Heart left ventricle (tissue), 13 donors: ENCODE measurements at regions not wholly inside any gene's neighbourhood (a gene's known extent, or its start where the extent isn't known, plus 50 kb on each side); places are given as distances from the start of the nearest gene placed in this dataset.

Source experiments
- CTCF ChIP-seq, 12 donors: fragments of 200-600 bp; sonication (generic) in 4 of 12; IDR thresholded peaks; one replicate each; pipeline versions ENCODE4 v1.5.0 to v1.8.0; 2018 to 2022; ENCODE audit warnings: antibody characterized with exemption in 12 of 12, mild to moderate bottlenecking in 5 of 12
- POLR2A ChIP-seq, 2 donors: fragments of 450-650 bp; IDR thresholded peaks; one replicate each; pipeline ENCODE4 v1.6.1; 2017; ENCODE audit warnings: antibody characterized with exemption in 2 of 2, mild to moderate bottlenecking in 2 of 2, moderate library complexity in 2 of 2
- donor health status: ischemic (EF 13 %, LVEDD 7.1; RV severe dilation, severe dysfunction).
- donor health status: DM: no; HTN: yes; CAD: no.
- donor health status: DM: no; HTN: no; CAD: no.
- donor health status: ischemic (EF 25% LVEDD 6.9; RV normal size, moderate dysfunction).
- donor health status: ischemic (EF 25% LVEDD 5.7; RV mildly dilated, moderate dysfunction).
- donor health status: ischemic (EF 35%, LVEDD 5.7; RV mildly dilated, moderate dysfunction).
- donor health status: nonischemic (EF 11% LVEDD 7.7; RV severe dilation, severe dysfunction).
- donor health status: DM: yes; HTN: yes; CAD: no.
- donor health status: PGD.
- donor health status: ischemic (EF 29% LVEDD 5.4; RV normal size, mild dysfunction).
- donor health status: nonischemic (EF 23%, LVEDD 6.1; RV moderate dilation, normal function).

- TF ChIP-seq CTCF (IDR thresholded peaks at IDR 0.05), result no peak
- no peak for TF ChIP-seq POLR2A (IDR thresholded peaks at IDR 0.05)
Measured at GRCh38 chr16:55009581-55009980, 78.9 kb downstream of the IRX5 start.
